HCT116 (cell line): ENCODE measurements at regions not wholly inside any gene's neighbourhood (a gene's known extent, or its start where the extent isn't known, plus 50 kb on each side); places are given as distances from the start of the nearest gene placed in this dataset.

ENCODE experiments used
- ATAC-seq: fragments of 200-7000 bp; cut with Tn5 transposase; 2 replicates; pipeline ENCODE4 v1.9.1; 2020; ENCODE audit warnings: mild to moderate bottlenecking, moderate library complexity
- BruUV-seq: library from RNA; stranded (reverse); fragments of 400-500 nt; replicated peaks from 2 replicates; lab custom pipeline; 2021; lab: Mats Ljungman, UMichigan
- CTCF ChIA-PET: fragments of 300-600 bp; sonication (Branson Sonifier 250); formaldehyde crosslinking; loops from one replicate; lab custom pipeline; 2021; ENCODE audit warnings: antibody characterized with exemption; lab: Charles Lee
- POLR2A ChIA-PET: fragments of 300-600, 350-600 bp; sonication (Branson Sonifier 250); formaldehyde crosslinking; loops from one replicate; lab custom pipeline; 2021; ENCODE audit warnings: antibody characterized with exemption; lab: Charles Lee
- RAD21 ChIA-PET, 2 experiments: fragments of 300-600 bp; sonication (Branson Sonifier 250); formaldehyde crosslinking; loops; one replicate each; lab custom pipeline; 2023; ENCODE audit warnings: low total read pairs in 2 of 2; ENCODE audit not compliant: uncharacterized antibody in 2 of 2, unreplicated experiment in 2 of 2, low non-redundant PET in 1 of 2; lab: Charles Lee
- DNase-seq: peaks from one replicate; pipeline ENCODE4 v3.0.0-alpha.2; 2010; ENCODE audit warnings: low read depth, low spot score
- H2AFZ ChIP-seq: fragments of 200-600 bp; shearing (Covaris generic), sonication (generic); 2 replicates; pipeline ENCODE4 v1.6.1; 2017; ENCODE audit warnings: low read depth, mixed run types, mixed read lengths, antibody characterized with exemption, low read length; ENCODE audit not compliant: poor library complexity, severe bottlenecking
- H3K27ac ChIP-seq: 2 replicates; pipeline ENCODE4 v1.5.1; 2012; ENCODE audit warnings: low read depth, low read length
- H3K27me3 ChIP-seq: fragments of 200-600 bp; sonication (generic); 2 replicates; pipeline ENCODE4 v1.6.1; 2016; ENCODE audit warnings: mixed run types, low read length, mixed read lengths; ENCODE audit not compliant: insufficient read depth
- H3K36me3 ChIP-seq, 2 experiments: fragments of 200-500 bp in 1 of 2; fragments of 200-600 bp in 1 of 2; sonication (Bioruptor generic) in 1 of 2; sonication (generic) in 1 of 2; 2 replicates each; pipeline versions ENCODE4 v1.5.1 to v1.6.1; 2014 to 2016; ENCODE audit warnings: low read length in 2 of 2, inconsistent platforms in 1 of 2, mixed read lengths in 1 of 2, mixed run types in 1 of 2; ENCODE audit not compliant: insufficient read depth in 2 of 2, control insufficient read depth in 1 of 2
- H3K4me1 ChIP-seq, 2 experiments: fragments of 200-600 bp in 1 of 2; sonication (generic) in 1 of 2; 2 replicates each; pipeline versions ENCODE4 v1.5.1 to v1.6.1; 2012 to 2017; ENCODE audit warnings: low read length in 2 of 2, inconsistent platforms in 1 of 2, mild to moderate bottlenecking in 1 of 2, mixed read lengths in 1 of 2, mixed run types in 1 of 2, moderate library complexity in 1 of 2; ENCODE audit not compliant: insufficient read depth in 2 of 2, control insufficient read depth in 1 of 2
- H3K4me2 ChIP-seq: fragments of 200-600 bp; sonication (generic); 2 replicates; pipeline ENCODE4 v1.6.1; 2017; ENCODE audit warnings: mixed run types, low read length, mixed read lengths
- H3K4me3 ChIP-seq, 2 experiments: fragments of 200-600 bp in 1 of 2; sonication (generic) in 1 of 2; replicated peaks in 1 of 2; 2 replicates each; pipeline ENCODE4 v1.5.1; 2011 to 2016; ENCODE audit warnings: low read length in 2 of 2, control low read depth in 1 of 2, low read depth in 1 of 2, mild to moderate bottlenecking in 1 of 2, mixed read lengths in 1 of 2, mixed run types in 1 of 2
- H3K79me2 ChIP-seq: fragments of 200-600 bp; sonication (generic); 2 replicates; pipeline ENCODE4 v1.6.1; 2017; ENCODE audit warnings: mild to moderate bottlenecking, mixed run types, low read length, moderate library complexity, mixed read lengths; ENCODE audit not compliant: insufficient read depth
- H3K9ac ChIP-seq: fragments of 200-600 bp; sonication (generic); 2 replicates; pipeline ENCODE4 v1.6.1; 2016; ENCODE audit warnings: low read length, mixed read lengths
- H3K9me2 ChIP-seq: fragments of 200-600 bp; sonication (generic), shearing (Covaris generic); 2 replicates; pipeline ENCODE4 v1.6.1; 2017; ENCODE audit warnings: mixed run types, mild to moderate bottlenecking, moderate library complexity; ENCODE audit not compliant: insufficient read depth
- H3K9me3 ChIP-seq, 2 experiments: fragments of 200-500 bp in 1 of 2; fragments of 200-600 bp in 1 of 2; sonication (Bioruptor generic) in 1 of 2; sonication (generic) in 1 of 2; 2 replicates each; pipeline ENCODE4 v1.6.1; 2014 to 2017; ENCODE audit warnings: low read length in 2 of 2, mixed read lengths in 2 of 2, inconsistent platforms in 1 of 2, low read depth in 1 of 2, mild to moderate bottlenecking in 1 of 2, mixed run types in 1 of 2, moderate library complexity in 1 of 2; ENCODE audit not compliant: control insufficient read depth in 1 of 2, insufficient read depth in 1 of 2
- H4K20me1 ChIP-seq: fragments of 200-600 bp; sonication (generic), shearing (Covaris generic); 2 replicates; pipeline ENCODE4 v1.6.1; 2017; ENCODE audit warnings: mixed run types, mild to moderate bottlenecking, moderate library complexity; ENCODE audit not compliant: insufficient read depth
- EGR1 ChIP-seq: IDR thresholded peaks from 2 replicates; pipeline ENCODE4 v1.6.1; 2012; ENCODE audit warnings: low read depth
- ELF1 ChIP-seq: IDR thresholded peaks from 2 replicates; pipeline ENCODE4 v1.6.1; 2012; ENCODE audit warnings: low read depth, borderline replicate concordance
- EZH2 ChIP-seq: fragments of 200-600 bp; sonication (generic); IDR thresholded peaks from 2 replicates; pipeline ENCODE4 v1.6.1; 2017; ENCODE audit warnings: antibody characterized with exemption, mixed run types
- EZH2phosphoT487 ChIP-seq: fragments of 200-600 bp; IDR thresholded peaks from 2 replicates; pipeline ENCODE4 v1.6.1; 2018; ENCODE audit warnings: antibody characterized with exemption, borderline replicate concordance
- FOSL1 ChIP-seq: IDR thresholded peaks from 2 replicates; pipeline ENCODE4 v1.6.1; 2012; ENCODE audit warnings: low read depth
- JUND ChIP-seq: IDR thresholded peaks from 2 replicates; pipeline ENCODE4 v1.6.1; 2012
- MAX ChIP-seq: IDR thresholded peaks from 2 replicates; pipeline ENCODE4 v1.6.1; 2012
- RAD21 ChIP-seq: IDR thresholded peaks from 2 replicates; pipeline ENCODE4 v1.6.1; 2012; ENCODE audit warnings: low read depth, mild to moderate bottlenecking
- SRF ChIP-seq: IDR thresholded peaks from 2 replicates; pipeline ENCODE4 v1.6.1; 2012; ENCODE audit warnings: low read depth
- TCF7L2 ChIP-seq: IDR thresholded peaks from 2 replicates; pipeline ENCODE4 v1.7.0; 2011; ENCODE audit warnings: borderline replicate concordance, inconsistent platforms; ENCODE audit not compliant: insufficient read depth, insufficient read length; ENCODE audit errors: extremely low read depth
- ZNF274 ChIP-seq: fragments of 200-500 bp; sonication (Bioruptor generic); IDR thresholded peaks from 2 replicates; pipeline ENCODE4 v1.6.1; 2014; ENCODE audit warnings: mild to moderate bottlenecking, low read depth, low read length, inconsistent platforms
- intact Hi-C: fragments of 100-400 bp; cut with micrococcal nuclease; formaldehyde crosslinking; loops from 2 replicates; pipeline ENCODE4 v1.10.0; 2022
- TF ChIP-seq, protein P1 (sequence below): IDR thresholded peaks from 2 replicates; pipeline ENCODE4 v1.6.1; 2012

DNA sequence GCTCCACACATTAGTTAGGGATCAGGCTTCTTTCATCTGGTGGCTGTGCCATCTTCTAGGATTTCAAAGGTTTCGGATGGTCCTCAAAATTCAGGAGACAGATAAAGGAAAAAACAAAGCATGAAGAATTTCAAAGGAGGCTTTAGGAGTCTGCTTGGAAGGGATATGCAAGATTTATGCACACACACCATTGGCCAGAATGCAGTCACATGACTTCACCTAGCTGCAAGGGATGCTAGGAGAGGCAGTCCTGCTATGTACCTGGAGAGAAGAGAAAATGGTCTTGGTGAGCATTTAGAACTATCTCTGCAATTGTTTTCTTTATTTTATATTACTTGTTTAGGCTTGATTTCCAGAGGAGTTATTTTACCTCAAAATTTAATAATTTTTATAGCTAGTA, 174.6 kb downstream of the PCTP start:
- ChIA-PET RAD21 (no interaction called here), POLR2A (no interaction called here), CTCF (no interaction called here)
- intact Hi-C loops = no loop called here
- no peak overlapping the region for H2AFZ ChIP-seq
- no TSS peak for BruUV-seq
- ATAC-seq = no peak
- no peaks in the 10 kb centered on the region for H4K20me1 ChIP-seq
- no peak for DNase-seq
- no peaks in the 10 kb centered on the region for H3K79me2 ChIP-seq
- peaks cover 10% of the 10 kb centered on the region; the same call in 1 of the 2 replicates for H3K27me3 ChIP-seq
- no peak overlapping the region for H3K27ac ChIP-seq
- H3K9me2 ChIP-seq = no peaks in the 10 kb centered on the region
- no peak overlapping the region for H3K4me2 ChIP-seq
- no peak overlapping the region for H3K9ac ChIP-seq
- no peaks in the 10 kb centered on the region for H3K9me3 ChIP-seq
- no peaks in the 10 kb centered on the region for H3K4me1 ChIP-seq
- no peaks in the 10 kb centered on the region for H3K36me3 ChIP-seq
- no peak overlapping the region for H3K4me3 ChIP-seq
- TF ChIP-seq EZH2 (no peak), ZNF274 (no peak), EZH2phosphoT487 (no peak), EGR1 (no peak), ELF1 (no peak), MAX (no peak), RAD21 (no peak), FOSL1 (no peak), JUND (no peak), SRF (no peak), TCF7L2 (no peak)
- TF ChIP-seq, protein P1, sequence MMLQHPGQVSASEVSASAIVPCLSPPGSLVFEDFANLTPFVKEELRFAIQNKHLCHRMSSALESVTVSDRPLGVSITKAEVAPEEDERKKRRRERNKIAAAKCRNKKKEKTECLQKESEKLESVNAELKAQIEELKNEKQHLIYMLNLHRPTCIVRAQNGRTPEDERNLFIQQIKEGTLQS = no peak
